Mesenchymal stem cell (in vitro differentiated cells and primary cell): ENCODE measurements at regions not wholly inside any gene's neighbourhood (a gene's known extent, or its start where the extent isn't known, plus 50 kb on each side); places are given as distances from the start of the nearest gene placed in this dataset.

Source experiments
- DNase-seq: peaks from one replicate; pipeline ENCODE4 v3.0.0-alpha.2; 2013
- H2AFZ ChIP-seq: one replicate; pipeline ENCODE4 v1.6.1; 2013; ENCODE audit warnings: low read depth, mild to moderate bottlenecking, control low read depth, inconsistent platforms, low read length, moderate library complexity
- H2AK5ac ChIP-seq: 2 replicates; pipeline ENCODE4 v1.6.1; 2013; ENCODE audit warnings: low read length, moderate library complexity, mild to moderate bottlenecking, inconsistent platforms; ENCODE audit not compliant: severe bottlenecking
- H2BK120ac ChIP-seq: one replicate; pipeline ENCODE4 v1.6.1; 2013; ENCODE audit warnings: low read depth, mild to moderate bottlenecking, inconsistent platforms, low read length, moderate library complexity
- H2BK12ac ChIP-seq, 2 experiments: one replicate each; pipeline ENCODE4 v1.6.1; 2013; ENCODE audit warnings: inconsistent platforms in 2 of 2, low read length in 2 of 2, mild to moderate bottlenecking in 2 of 2, moderate library complexity in 2 of 2, control low read depth in 1 of 2
- H2BK15ac ChIP-seq: one replicate; pipeline ENCODE4 v1.6.1; 2013; ENCODE audit warnings: mild to moderate bottlenecking, low read depth, inconsistent platforms; ENCODE audit not compliant: poor library complexity, severe bottlenecking
- H2BK5ac ChIP-seq: 2 replicates; pipeline ENCODE4 v1.6.1; 2013; ENCODE audit warnings: low read depth, mild to moderate bottlenecking, low read length, control low read depth, inconsistent platforms; ENCODE audit not compliant: poor library complexity, severe bottlenecking
- H3K14ac ChIP-seq, 2 experiments: one replicate each; pipeline ENCODE4 v1.6.1; 2013; ENCODE audit warnings: inconsistent platforms in 2 of 2, low read length in 2 of 2, control low read depth in 1 of 2, mild to moderate bottlenecking in 1 of 2, moderate library complexity in 1 of 2
- H3K18ac ChIP-seq, 2 experiments: one replicate each; pipeline ENCODE4 v1.6.1; 2013; ENCODE audit warnings: inconsistent platforms in 2 of 2, low read length in 2 of 2, control low read depth in 1 of 2, low read depth in 1 of 2, mild to moderate bottlenecking in 1 of 2
- H3K23ac ChIP-seq, 2 experiments: one replicate each; pipeline ENCODE4 v1.6.1; 2013; ENCODE audit warnings: inconsistent platforms in 2 of 2, low read length in 2 of 2, mild to moderate bottlenecking in 2 of 2, moderate library complexity in 2 of 2, control low read depth in 1 of 2
- H3K27ac ChIP-seq: 2 replicates; pipeline ENCODE4 v1.5.1; 2013; ENCODE audit warnings: mild to moderate bottlenecking, moderate library complexity, low read length, control low read depth, inconsistent platforms; ENCODE audit not compliant: poor library complexity, severe bottlenecking
- H3K27me3 ChIP-seq, 2 experiments: 2 replicates each; pipeline versions ENCODE4 v1.6.1 to v1.7.0; 2013; ENCODE audit warnings: low read length in 2 of 2, mild to moderate bottlenecking in 2 of 2, moderate library complexity in 2 of 2, control low read depth in 1 of 2, inconsistent platforms in 1 of 2; ENCODE audit not compliant: control insufficient read depth in 1 of 2, insufficient read depth in 1 of 2
- H3K36me3 ChIP-seq, 2 experiments: 2 replicates each; pipeline versions ENCODE4 v1.6.1 to v1.7.0; 2013; ENCODE audit warnings: low read length in 2 of 2, control low read depth in 1 of 2, inconsistent platforms in 1 of 2, low read depth in 1 of 2, mild to moderate bottlenecking in 1 of 2; ENCODE audit not compliant: insufficient read depth in 2 of 2, control insufficient read depth in 1 of 2
- H3K4ac ChIP-seq, 2 experiments: one replicate each; pipeline ENCODE4 v1.6.1; 2013; ENCODE audit warnings: inconsistent platforms in 2 of 2, low read length in 2 of 2, mild to moderate bottlenecking in 2 of 2, moderate library complexity in 2 of 2, control low read depth in 1 of 2, low read depth in 1 of 2
- H3K4me1 ChIP-seq: 2 replicates; pipeline ENCODE4 v1.6.1; 2013; ENCODE audit warnings: low read depth, low read length, control low read depth; ENCODE audit not compliant: control insufficient read depth, insufficient read depth
- H3K4me2 ChIP-seq: 2 replicates; pipeline ENCODE4 v1.6.1; 2013; ENCODE audit warnings: low read length, mild to moderate bottlenecking, inconsistent platforms; ENCODE audit not compliant: poor library complexity, severe bottlenecking
- H3K4me3 ChIP-seq, 2 experiments: 2 replicates each; pipeline versions ENCODE4 v1.5.1 to v1.7.0; 2013; ENCODE audit warnings: low read length in 2 of 2, mild to moderate bottlenecking in 2 of 2, control low read depth in 1 of 2, low read depth in 1 of 2; ENCODE audit not compliant: insufficient read depth in 1 of 2
- H3K79me1 ChIP-seq: replicated peaks from 2 replicates; pipeline ENCODE4 v1.6.1; 2013; ENCODE audit warnings: mild to moderate bottlenecking, control low read depth, low read length, inconsistent platforms; ENCODE audit not compliant: poor library complexity, severe bottlenecking
- H3K9ac ChIP-seq: 2 replicates; pipeline ENCODE4 v1.7.0; 2013; ENCODE audit warnings: mild to moderate bottlenecking, low read length, moderate library complexity
- H3K9me3 ChIP-seq: 2 replicates; pipeline ENCODE4 v1.7.0; 2013; ENCODE audit warnings: mild to moderate bottlenecking, low read length; ENCODE audit not compliant: control insufficient read depth
- H4K8ac ChIP-seq: one replicate; pipeline ENCODE4 v1.6.1; 2013; ENCODE audit warnings: inconsistent platforms, mild to moderate bottlenecking, low read length, moderate library complexity
- H4K91ac ChIP-seq: one replicate; pipeline ENCODE4 v1.6.1; 2013; ENCODE audit warnings: mild to moderate bottlenecking, low read length, inconsistent platforms
- WGBS: methylation state at CpG from one replicate; pipeline ENCODE4 v1.1.7; 2013; ENCODE audit warnings: mixed read lengths; 5-methylcytosine and 5-hydroxymethylcytosine counted together

DNA sequence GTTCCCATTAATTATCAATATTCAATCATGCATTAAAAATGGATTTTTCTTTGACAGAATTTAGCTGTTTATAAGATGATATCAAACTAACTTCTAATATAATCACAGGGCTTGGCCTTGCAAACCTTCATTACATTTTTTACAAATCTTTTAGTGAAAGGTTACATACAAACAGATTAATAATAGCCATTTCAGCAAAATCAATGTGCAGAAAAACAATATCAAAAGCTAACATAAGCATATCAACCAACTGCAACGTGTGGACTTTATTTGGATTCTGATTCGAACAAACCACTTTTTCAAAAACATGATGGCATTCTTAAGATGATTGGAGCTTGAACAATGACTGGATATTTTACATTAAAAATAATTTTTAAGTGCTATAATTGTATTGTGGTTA is 93.6 kb downstream of the OTX2 start:
- H3K18ac ChIP-seq = no peak overlapping the region
- no peak overlapping the region for H2AFZ ChIP-seq
- no peak overlapping the region for H4K91ac ChIP-seq
- no peak overlapping the region for H3K27ac ChIP-seq
- no peak overlapping the region for H2BK120ac ChIP-seq
- H3K4me3 ChIP-seq = no peak overlapping the region
- H2BK12ac ChIP-seq = no peak overlapping the region
- H3K9ac ChIP-seq = no peak overlapping the region
- 37% methylated on average over 2 of the region's 2 CpGs for WGBS
- H2AK5ac ChIP-seq = no peak overlapping the region
- H3K36me3 ChIP-seq = no peaks in the 10 kb centered on the region
- H3K14ac ChIP-seq = no peak overlapping the region
- no peak overlapping the region for H3K4me2 ChIP-seq
- no peak overlapping the region for H2BK15ac ChIP-seq
- no peaks in the 10 kb centered on the region for H3K27me3 ChIP-seq
- H4K8ac ChIP-seq = no peak overlapping the region
- H3K4ac ChIP-seq = no peak overlapping the region
- no peak overlapping the region for H2BK5ac ChIP-seq
- H3K79me1 ChIP-seq = no peaks in the 10 kb centered on the region
- no peaks in the 10 kb centered on the region for H3K9me3 ChIP-seq
- no peaks in the 10 kb centered on the region for H3K4me1 ChIP-seq
- no peak for DNase-seq
- no peak overlapping the region for H3K23ac ChIP-seq

DNA sequence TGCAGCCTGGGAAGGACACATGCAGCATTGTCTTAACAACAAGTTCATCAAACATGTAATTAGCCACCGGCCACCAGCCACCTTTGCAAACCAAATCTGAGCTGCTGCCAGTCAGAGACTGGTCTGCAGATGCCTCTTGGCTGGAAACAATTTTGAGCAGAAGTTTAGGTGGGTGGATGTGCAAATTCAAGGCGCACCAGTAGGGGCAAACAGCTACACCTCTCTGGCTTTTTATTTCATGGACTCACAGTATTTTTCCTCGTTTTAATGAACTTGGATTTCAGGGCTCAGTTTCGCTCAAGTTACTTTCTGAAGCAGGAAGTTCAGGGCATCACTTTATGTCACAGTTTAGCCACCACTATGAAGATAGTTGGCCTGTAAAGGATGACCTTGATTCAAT is 94.3 kb downstream of the OTX2 start:
- Histone ChIP-seq H3K27ac (no peak overlapping the region), H3K23ac (no peak overlapping the region), H2AFZ (no peak overlapping the region), H3K36me3 (no peaks in the 10 kb centered on the region), H2BK12ac (no peak overlapping the region), H2AK5ac (no peak overlapping the region), H3K18ac (no peak overlapping the region), H2BK120ac (no peak overlapping the region), H2BK5ac (no peak overlapping the region), H3K27me3 (no peaks in the 10 kb centered on the region), H3K4ac (no peak overlapping the region), H2BK15ac (no peak overlapping the region), H3K4me1 (no peaks in the 10 kb centered on the region), H3K14ac (no peak overlapping the region), H3K9me3 (no peaks in the 10 kb centered on the region), H3K79me1 (no peaks in the 10 kb centered on the region), H4K8ac (no peak overlapping the region), H3K4me3 (no peak overlapping the region), H3K4me2 (no peak overlapping the region), H3K9ac (no peak overlapping the region), H4K91ac (no peak overlapping the region)
- no peak for DNase-seq
- 46% methylated on average over 4 of the region's 4 CpGs for WGBS

DNA sequence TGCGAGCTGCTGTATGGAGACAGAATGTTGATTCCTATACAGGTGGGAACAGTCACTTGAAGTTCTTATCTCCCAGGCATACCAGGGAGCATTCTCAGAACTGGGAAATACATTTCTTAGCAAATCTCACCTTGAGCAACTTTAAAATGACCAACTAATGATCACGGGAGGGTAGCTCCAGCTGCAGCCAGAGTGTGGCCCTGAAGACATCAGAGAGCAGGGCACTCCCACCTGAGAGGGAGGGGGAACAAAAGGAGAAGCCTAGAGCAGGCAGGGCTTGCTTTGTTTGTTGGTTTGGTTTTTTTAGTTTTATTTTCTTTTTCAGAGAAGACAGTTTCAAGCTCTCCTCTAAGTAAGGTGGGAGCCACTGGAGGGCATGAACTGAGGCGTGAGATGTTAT is 101.1 kb downstream of the OTX2 start:
- Histone ChIP-seq H3K27ac (no peak overlapping the region), H3K4me1 (no peaks in the 10 kb centered on the region), H4K91ac (no peak overlapping the region), H3K18ac (no peak overlapping the region), H3K4me3 (no peak overlapping the region), H3K23ac (no peak overlapping the region), H3K79me1 (no peaks in the 10 kb centered on the region), H3K9ac (no peak overlapping the region), H4K8ac (no peak overlapping the region), H2AFZ (no peak overlapping the region), H2AK5ac (no peak overlapping the region), H3K27me3 (peaks cover 3 to 7% of the 10 kb centered on the region in 2 experiments), H3K14ac (no peak overlapping the region), H3K9me3 (no peaks in the 10 kb centered on the region), H3K4ac (no peak overlapping the region), H3K4me2 (no peak overlapping the region), H3K36me3 (no peaks in the 10 kb centered on the region), H2BK5ac (no peak overlapping the region), H2BK15ac (no peak overlapping the region), H2BK12ac (no peak overlapping the region), H2BK120ac (no peak overlapping the region)
- no peak for DNase-seq
- 57% methylated on average over 3 of the region's 3 CpGs for WGBS

DNA sequence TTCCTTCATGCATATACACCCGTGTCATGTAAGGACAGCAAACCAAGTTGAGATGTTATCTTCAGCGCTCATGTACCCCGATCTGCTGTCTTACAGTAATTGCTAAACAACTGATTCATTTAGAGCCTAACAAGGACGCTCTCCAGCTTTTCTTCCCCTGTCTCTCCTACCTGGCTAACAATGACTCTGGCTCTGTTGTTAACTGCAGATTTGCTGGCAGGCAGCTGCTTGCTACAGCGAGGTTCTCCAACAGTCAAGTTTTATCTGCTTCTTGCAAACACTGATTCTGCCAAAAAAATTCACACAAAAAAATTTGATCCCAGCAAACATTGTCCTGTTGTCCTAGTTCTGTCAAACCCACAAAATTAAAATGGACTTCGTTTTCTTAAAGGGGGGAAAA is 101.6 kb downstream of the OTX2 start:
- no peak overlapping the region for H3K4ac ChIP-seq
- H2BK120ac ChIP-seq = no peak overlapping the region
- H3K9me3 ChIP-seq = no peaks in the 10 kb centered on the region
- DNase-seq = no peak
- no peaks in the 10 kb centered on the region for H3K36me3 ChIP-seq
- H3K79me1 ChIP-seq = no peaks in the 10 kb centered on the region
- no peak overlapping the region for H3K27ac ChIP-seq
- H4K91ac ChIP-seq = no peak overlapping the region
- no peaks in the 10 kb centered on the region for H3K4me1 ChIP-seq
- no peak overlapping the region for H3K18ac ChIP-seq
- H3K4me3 ChIP-seq = no peak overlapping the region
- H3K27me3 ChIP-seq = peaks cover 3 to 7% of the 10 kb centered on the region in 2 experiments
- H3K23ac ChIP-seq = no peak overlapping the region
- H4K8ac ChIP-seq = no peak overlapping the region
- no peak overlapping the region for H2BK15ac ChIP-seq
- H2AK5ac ChIP-seq = no peak overlapping the region
- no peak overlapping the region for H2BK5ac ChIP-seq
- H3K4me2 ChIP-seq = no peak overlapping the region
- no peak overlapping the region for H3K9ac ChIP-seq
- H2BK12ac ChIP-seq = no peak overlapping the region
- no peak overlapping the region for H3K14ac ChIP-seq
- WGBS = 44% methylated on average over 6 of the region's 6 CpGs
- no peak overlapping the region for H2AFZ ChIP-seq
